Epithelial cell of proximal tubule (primary cell): ENCODE measurements at regions not wholly inside any gene's neighbourhood (a gene's known extent, or its start where the extent isn't known, plus 50 kb on each side); places are given as distances from the start of the nearest gene placed in this dataset.

ENCODE experiments used
- DNase-seq: peaks from one replicate; pipeline ENCODE4 v3.0.0-alpha.2; 2011; ENCODE audit warnings: low read depth
- H3K4me3 ChIP-seq: 2 replicates; pipeline ENCODE4 v1.5.1; 2011; ENCODE audit warnings: low read depth, mild to moderate bottlenecking, low read length
- TF ChIP-seq, protein P1 (sequence below): conservative IDR thresholded peaks from 2 replicates; pipeline ENCODE4 v1.5.1; 2012; ENCODE audit warnings: low read depth, mild to moderate bottlenecking, low read length

DNA sequence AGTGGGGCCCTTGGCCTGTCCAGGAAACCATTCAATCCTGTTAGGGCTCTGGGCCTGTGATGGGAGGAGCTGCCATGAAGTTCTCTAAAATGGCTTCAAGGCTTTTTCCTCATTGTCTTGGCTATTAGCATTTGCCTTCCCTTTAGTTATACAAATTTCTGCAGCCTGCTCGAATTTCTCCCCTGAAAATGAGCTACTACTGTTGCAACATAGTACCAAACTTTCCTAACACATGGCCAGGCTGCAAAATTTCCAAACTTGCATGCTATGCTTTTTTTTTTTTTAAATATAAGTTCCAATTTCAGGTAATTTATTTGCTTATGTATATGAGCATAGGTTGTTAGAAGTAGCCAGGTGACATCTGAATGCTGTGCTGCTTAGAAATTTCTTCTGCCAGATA lies 560.8 kb upstream of the TBL1XR1 start:
- no peak for DNase-seq
- H3K4me3 ChIP-seq = no peak overlapping the region
- TF ChIP-seq, protein P1, sequence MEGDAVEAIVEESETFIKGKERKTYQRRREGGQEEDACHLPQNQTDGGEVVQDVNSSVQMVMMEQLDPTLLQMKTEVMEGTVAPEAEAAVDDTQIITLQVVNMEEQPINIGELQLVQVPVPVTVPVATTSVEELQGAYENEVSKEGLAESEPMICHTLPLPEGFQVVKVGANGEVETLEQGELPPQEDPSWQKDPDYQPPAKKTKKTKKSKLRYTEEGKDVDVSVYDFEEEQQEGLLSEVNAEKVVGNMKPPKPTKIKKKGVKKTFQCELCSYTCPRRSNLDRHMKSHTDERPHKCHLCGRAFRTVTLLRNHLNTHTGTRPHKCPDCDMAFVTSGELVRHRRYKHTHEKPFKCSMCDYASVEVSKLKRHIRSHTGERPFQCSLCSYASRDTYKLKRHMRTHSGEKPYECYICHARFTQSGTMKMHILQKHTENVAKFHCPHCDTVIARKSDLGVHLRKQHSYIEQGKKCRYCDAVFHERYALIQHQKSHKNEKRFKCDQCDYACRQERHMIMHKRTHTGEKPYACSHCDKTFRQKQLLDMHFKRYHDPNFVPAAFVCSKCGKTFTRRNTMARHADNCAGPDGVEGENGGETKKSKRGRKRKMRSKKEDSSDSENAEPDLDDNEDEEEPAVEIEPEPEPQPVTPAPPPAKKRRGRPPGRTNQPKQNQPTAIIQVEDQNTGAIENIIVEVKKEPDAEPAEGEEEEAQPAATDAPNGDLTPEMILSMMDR = no peak

- TF ChIP-seq, protein P1 = no peak
- no peak overlapping the region for H3K4me3 ChIP-seq
- no peak for DNase-seq
These were observed 563.5 kb upstream of the TBL1XR1 start for GRCh38 chr3:177760803-177761202.

GRCh38 chr3:177764377-177764912 lies 567.2 kb upstream of the TBL1XR1 start:
- TF ChIP-seq, protein P1 = no peak
- no peak for DNase-seq
- H3K4me3 ChIP-seq = no peak overlapping the region

GRCh38 chr3:177764933-177765332 lies 567.7 kb upstream of the TBL1XR1 start:
- H3K4me3 ChIP-seq = no peak overlapping the region
- TF ChIP-seq, protein P1 = no peak
- DNase-seq = no peak

GRCh38 chr3:177770383-177771230 lies 573.3 kb upstream of the TBL1XR1 start:
- TF ChIP-seq, protein P1 = no peak
- no peak for DNase-seq

DNA sequence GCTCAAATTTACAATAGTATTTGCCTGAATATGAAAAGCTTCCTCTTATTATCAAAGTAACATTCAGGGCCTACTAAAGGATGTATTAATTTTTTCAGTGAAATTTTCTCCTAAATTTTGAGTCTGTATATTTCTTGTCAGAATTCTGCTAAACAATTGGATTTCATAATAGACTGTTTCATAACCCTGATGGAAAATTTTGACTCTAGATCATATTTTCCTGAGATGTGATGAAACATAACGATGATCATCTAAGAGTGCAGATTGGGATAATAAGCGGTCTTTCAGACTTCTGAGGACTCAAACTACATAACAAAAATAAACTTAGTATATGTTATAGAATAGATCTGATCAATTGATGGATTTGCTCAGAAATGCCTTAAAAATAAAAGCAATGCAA lies 574.5 kb upstream of the TBL1XR1 start:
- TF ChIP-seq, protein P1 = no peak
- no peak for DNase-seq
- no peak overlapping the region for H3K4me3 ChIP-seq

More at GRCh38 chr3:177770383-177771230, 573.3 kb upstream of the TBL1XR1 start:
- H3K4me3 ChIP-seq = no peak overlapping the region

DNA sequence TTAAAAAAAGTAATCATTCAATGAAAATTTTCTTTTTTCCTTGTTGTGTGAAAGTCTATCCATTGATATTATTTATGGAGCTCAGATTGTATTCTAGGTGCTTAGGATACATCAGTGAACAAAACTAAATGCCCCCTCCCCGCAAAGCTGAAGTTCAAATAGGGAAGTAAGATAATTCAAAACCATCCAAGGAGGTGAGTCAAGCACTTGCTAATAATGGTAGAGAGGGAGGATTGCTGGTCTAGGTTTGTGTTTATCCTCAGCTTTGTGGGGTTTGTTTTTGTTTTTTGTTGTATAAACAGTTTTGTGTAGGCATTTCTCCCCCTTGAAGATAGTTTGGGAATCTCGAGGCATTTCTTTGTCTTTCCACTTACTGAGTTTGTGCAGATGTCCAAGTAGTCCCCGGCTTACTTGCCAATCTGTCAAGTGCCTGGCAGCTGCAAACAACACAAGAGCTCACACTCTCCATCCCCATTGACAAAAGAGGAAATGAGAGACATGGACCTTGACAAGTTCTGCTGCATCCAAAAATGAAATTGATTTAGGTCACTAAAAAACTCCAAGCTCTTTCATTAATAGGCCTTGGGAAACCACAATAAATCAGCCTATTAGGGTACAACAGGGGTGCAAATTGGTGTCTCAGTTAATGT lies 575.8 kb upstream of the TBL1XR1 start:
- TF ChIP-seq, protein P1 = no peak
- DNase-seq = no peak
- no peak overlapping the region for H3K4me3 ChIP-seq
